Uterus (tissue), 3 donors: ENCODE measurements at regions not wholly inside any gene's neighbourhood (a gene's known extent, or its start where the extent isn't known, plus 50 kb on each side); places are given as distances from the start of the nearest gene placed in this dataset.
"Not testable (repeated sequence)": the region's sequence is repeated elsewhere in the genome, so short reads cannot be mapped to it uniquely, and the experiment has no call there.

ENCODE experiments used
- DNase-seq, 2 donors: peaks; one replicate each; pipeline ENCODE4 v3.0.0-alpha.2; 2019 to 2020
- H3K27ac ChIP-seq, 2 donors: fragments of 200-600 bp; sonication (generic); 1 replicate in 1 of 2; 2 replicates in 1 of 2; pipeline ENCODE4 v1.5.1; 2016 to 2018
- H3K27me3 ChIP-seq, 2 donors: fragments of 200-600 bp; sonication (generic); one replicate each; pipeline ENCODE4 v1.5.1; 2018 to 2019; ENCODE audit warnings: control low read depth in 1 of 2
- H3K36me3 ChIP-seq, 2 donors: fragments of 200-600 bp; sonication (generic); one replicate each; pipeline ENCODE4 v1.5.1; 2019; ENCODE audit warnings: control low read depth in 1 of 2
- H3K4me1 ChIP-seq, 2 donors: fragments of 200-600 bp; sonication (generic); one replicate each; pipeline ENCODE4 v1.5.1; 2018 to 2019; ENCODE audit warnings: control low read depth in 1 of 2
- H3K4me3 ChIP-seq, 2 donors: fragments of 200-600 bp; sonication (generic); 1 replicate in 1 of 2; 2 replicates in 1 of 2; pipeline ENCODE4 v1.5.1; 2018 to 2019; ENCODE audit warnings: mild to moderate bottlenecking in 1 of 2
- H3K9me3 ChIP-seq, 2 donors: fragments of 200-600 bp; sonication (generic); one replicate each; pipeline ENCODE4 v1.5.1; 2019; ENCODE audit warnings: control low read depth in 1 of 2
- POLR2A ChIP-seq, 2 donors: fragments of 450-650 bp; IDR thresholded peaks; one replicate each; pipeline ENCODE4 v1.6.1; 2016; ENCODE audit warnings: antibody characterized with exemption in 2 of 2, mild to moderate bottlenecking in 1 of 2, moderate library complexity in 1 of 2
- intact Hi-C: fragments of 100-400 bp; cut with DNase I; formaldehyde crosslinking; loops from one replicate; pipeline ENCODE4 v1.15.1; 2023; ENCODE audit warnings: low total_unique reads
- TF ChIP-seq, protein P1 (sequence below), 4 experiments: fragments of 200-600 bp in 2 of 4; fragments of 450-650 bp in 2 of 4; sonication (generic) in 2 of 4; IDR thresholded peaks; one replicate each; pipeline ENCODE4 v1.5.1; 2016 to 2019; ENCODE audit warnings: antibody characterized with exemption in 4 of 4, mild to moderate bottlenecking in 2 of 4, moderate library complexity in 1 of 4
- donor health status: DM: yes; HTN: yes; CAD: no.

GRCh38 chr2:111250448-111251030, 129.8 kb downstream of the BCL2L11 start:
- H3K4me1 ChIP-seq = no peaks in the 10 kb centered on the region
- H3K36me3 ChIP-seq = no peaks in the 10 kb centered on the region
- H3K4me3 ChIP-seq = no peak overlapping the region
- TF ChIP-seq, protein P1, sequence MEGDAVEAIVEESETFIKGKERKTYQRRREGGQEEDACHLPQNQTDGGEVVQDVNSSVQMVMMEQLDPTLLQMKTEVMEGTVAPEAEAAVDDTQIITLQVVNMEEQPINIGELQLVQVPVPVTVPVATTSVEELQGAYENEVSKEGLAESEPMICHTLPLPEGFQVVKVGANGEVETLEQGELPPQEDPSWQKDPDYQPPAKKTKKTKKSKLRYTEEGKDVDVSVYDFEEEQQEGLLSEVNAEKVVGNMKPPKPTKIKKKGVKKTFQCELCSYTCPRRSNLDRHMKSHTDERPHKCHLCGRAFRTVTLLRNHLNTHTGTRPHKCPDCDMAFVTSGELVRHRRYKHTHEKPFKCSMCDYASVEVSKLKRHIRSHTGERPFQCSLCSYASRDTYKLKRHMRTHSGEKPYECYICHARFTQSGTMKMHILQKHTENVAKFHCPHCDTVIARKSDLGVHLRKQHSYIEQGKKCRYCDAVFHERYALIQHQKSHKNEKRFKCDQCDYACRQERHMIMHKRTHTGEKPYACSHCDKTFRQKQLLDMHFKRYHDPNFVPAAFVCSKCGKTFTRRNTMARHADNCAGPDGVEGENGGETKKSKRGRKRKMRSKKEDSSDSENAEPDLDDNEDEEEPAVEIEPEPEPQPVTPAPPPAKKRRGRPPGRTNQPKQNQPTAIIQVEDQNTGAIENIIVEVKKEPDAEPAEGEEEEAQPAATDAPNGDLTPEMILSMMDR (IDR thresholded peaks at IDR 0.05) = no peak
- TF ChIP-seq POLR2A (IDR thresholded peaks at IDR 0.05) = no peak
- no peaks in the 10 kb centered on the region for H3K27me3 ChIP-seq
- no peak overlapping the region for H3K27ac ChIP-seq
- intact Hi-C loops = no loop called here
- DNase-seq = no peak
- H3K9me3 ChIP-seq = no peaks in the 10 kb centered on the region

- TF ChIP-seq, protein P1 (IDR thresholded peaks at IDR 0.05) = no peak
- TF ChIP-seq POLR2A (IDR thresholded peaks at IDR 0.05) = no peak
- Histone ChIP-seq H3K36me3 (no peaks in the 10 kb centered on the region), H3K4me3 (no peak overlapping the region), H3K27me3 (no peaks in the 10 kb centered on the region), H3K27ac (no peak overlapping the region), H3K4me1 (no peaks in the 10 kb centered on the region), H3K9me3 (no peaks in the 10 kb centered on the region)
- intact Hi-C loops = no loop called here
- no peak for DNase-seq
These were observed 131.0 kb downstream of the BCL2L11 start for GRCh38 chr2:111251711-111252110.

- TF ChIP-seq, protein P1 (IDR thresholded peaks at IDR 0.05) = no peak
- TF ChIP-seq POLR2A (IDR thresholded peaks at IDR 0.05) = no peak
- intact Hi-C loops = no loop called here
- Histone ChIP-seq H3K9me3 (no peaks in the 10 kb centered on the region), H3K27ac (no peak overlapping the region), H3K4me1 (no peaks in the 10 kb centered on the region), H3K27me3 (no peaks in the 10 kb centered on the region), H3K36me3 (no peaks in the 10 kb centered on the region), H3K4me3 (no peak overlapping the region)
- no peak for DNase-seq
These were observed 131.7 kb downstream of the BCL2L11 start for GRCh38 chr2:111252436-111252835.

GRCh38 chr2:111254916-111255315, 134.2 kb downstream of the BCL2L11 start:
- H3K27ac ChIP-seq, DNase-seq, H3K4me1 ChIP-seq, H3K4me3 ChIP-seq, H3K9me3 ChIP-seq, H3K36me3 ChIP-seq, H3K27me3 ChIP-seq, intact Hi-C loops: not testable (repeated sequence)

- H3K4me1 ChIP-seq, H3K36me3 ChIP-seq, H3K4me3 ChIP-seq, H3K27ac ChIP-seq, H3K27me3 ChIP-seq, DNase-seq, intact Hi-C loops, H3K9me3 ChIP-seq: not testable (repeated sequence)
These were observed 135.9 kb downstream of the BCL2L11 start for GRCh38 chr2:111256628-111257027.

GRCh38 chr2:111257607-111258006, 136.9 kb downstream of the BCL2L11 start:
- DNase-seq, H3K9me3 ChIP-seq, H3K27ac ChIP-seq, H3K4me3 ChIP-seq, intact Hi-C loops, H3K4me1 ChIP-seq, H3K27me3 ChIP-seq, H3K36me3 ChIP-seq: not testable (repeated sequence)

DNA sequence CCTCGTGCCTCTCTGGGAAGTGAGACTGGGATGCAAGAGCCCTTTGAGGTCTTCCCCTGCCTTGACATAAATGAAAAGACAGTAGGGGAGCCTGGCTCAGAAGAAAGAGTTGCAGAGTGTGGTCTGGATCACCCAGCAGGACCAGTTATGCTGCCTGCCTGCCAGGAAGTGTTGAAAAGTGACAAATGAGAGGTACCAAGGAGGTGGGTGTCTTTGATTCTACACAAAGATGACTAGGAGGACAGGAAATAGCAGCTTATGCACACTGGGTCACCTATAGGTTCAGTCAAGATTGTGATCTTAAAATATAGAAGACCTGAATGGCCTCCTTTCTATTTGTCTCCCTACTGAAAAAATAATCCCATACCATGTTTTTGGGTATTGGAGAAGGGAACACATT, 137.6 kb downstream of the BCL2L11 start:
- H3K27ac ChIP-seq, H3K4me3 ChIP-seq, intact Hi-C loops: not testable (repeated sequence)

DNA sequence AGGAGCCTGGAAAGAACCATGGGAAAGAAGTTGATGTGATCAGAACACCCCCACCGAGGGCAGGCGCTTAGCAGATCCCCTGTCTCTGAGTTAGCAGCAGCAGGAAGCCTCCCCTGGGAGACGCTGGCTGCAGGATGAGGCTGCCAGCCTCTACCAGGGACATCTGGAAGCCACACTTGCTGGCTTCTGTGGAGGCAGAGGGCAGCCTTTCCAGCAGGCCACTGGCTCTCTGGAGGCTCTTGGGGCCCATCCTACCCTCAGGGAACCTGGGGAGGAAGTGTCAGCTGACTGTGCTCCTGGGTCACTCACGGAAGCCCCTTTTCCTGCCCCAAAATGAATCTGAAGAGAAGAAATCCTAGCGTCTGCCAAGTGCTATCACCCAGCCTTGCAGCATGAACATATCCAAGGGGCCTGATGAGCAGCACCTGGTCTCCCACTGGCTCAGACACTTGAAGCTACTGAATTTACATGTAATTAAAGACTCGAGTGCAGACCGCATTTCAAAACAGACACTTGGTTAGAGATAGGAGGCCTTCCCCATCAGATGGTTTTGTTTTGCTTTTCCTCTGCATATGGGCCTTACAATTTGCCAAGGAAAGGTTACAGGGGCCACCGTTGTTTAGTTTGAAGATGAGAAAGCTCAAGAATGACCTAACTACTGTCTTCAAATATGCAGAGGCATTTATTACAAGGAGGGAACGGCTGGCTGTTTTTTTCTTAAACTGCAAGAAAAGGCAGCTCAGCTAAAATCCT, 142.1 kb downstream of the BCL2L11 start:
- H3K9me3 ChIP-seq, H3K27me3 ChIP-seq, H3K4me1 ChIP-seq, H3K36me3 ChIP-seq, DNase-seq, intact Hi-C loops, H3K27ac ChIP-seq, H3K4me3 ChIP-seq: not testable (repeated sequence)

More for the DNA sequence above, 137.6 kb downstream of the BCL2L11 start:
- not testable (repeated sequence) for H3K27me3 ChIP-seq, DNase-seq, H3K4me1 ChIP-seq, H3K9me3 ChIP-seq, H3K36me3 ChIP-seq

DNA sequence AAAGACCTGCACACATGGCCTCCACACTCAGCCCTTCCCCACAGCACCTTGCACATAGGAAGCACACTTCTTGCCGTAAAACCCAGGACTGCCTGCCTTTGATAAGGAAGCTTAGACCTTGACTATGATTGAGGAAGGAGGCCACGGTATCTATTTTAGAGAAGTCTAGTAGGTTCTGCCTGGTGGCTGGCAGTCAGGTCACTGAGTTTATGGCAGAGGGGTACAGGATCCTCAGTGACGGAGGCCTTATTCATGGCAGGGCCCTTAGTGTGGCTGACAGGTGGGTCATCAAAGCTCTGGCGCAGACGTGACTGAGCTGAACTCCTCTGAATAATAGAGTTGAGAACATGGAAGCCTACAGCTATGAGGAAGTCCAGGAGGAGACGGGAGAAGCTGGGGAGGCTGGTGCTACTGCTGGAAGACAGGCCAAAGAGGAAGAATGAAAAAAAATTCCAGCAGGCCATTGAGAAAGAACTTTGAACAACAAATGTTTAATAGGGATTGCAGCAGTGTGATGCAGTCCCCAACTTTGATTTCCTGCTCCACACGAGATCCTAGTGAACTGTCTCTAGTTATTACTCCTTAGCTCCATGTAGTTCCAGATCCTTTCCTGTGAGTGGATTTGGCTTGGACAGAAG, 142.8 kb downstream of the BCL2L11 start:
- H3K9me3 ChIP-seq, H3K27ac ChIP-seq, DNase-seq, H3K27me3 ChIP-seq, H3K4me1 ChIP-seq, H3K36me3 ChIP-seq, intact Hi-C loops, H3K4me3 ChIP-seq: not testable (repeated sequence)

- H3K4me3 ChIP-seq, H3K36me3 ChIP-seq, H3K27ac ChIP-seq, H3K4me1 ChIP-seq, DNase-seq, H3K9me3 ChIP-seq, H3K27me3 ChIP-seq, intact Hi-C loops: not testable (repeated sequence)
These were observed 144.2 kb downstream of the BCL2L11 start for GRCh38 chr2:111264956-111265355.
